Neural progenitor cell (in vitro differentiated cells): ENCODE measurements at regions not wholly inside any gene's neighbourhood (a gene's known extent, or its start where the extent isn't known, plus 50 kb on each side); places are given as distances from the start of the nearest gene placed in this dataset.

Experiments
- DNase-seq: peaks from one replicate; pipeline ENCODE4 v3.0.0-alpha.2; 2016; ENCODE audit warnings: low spot score
- H2AFZ ChIP-seq: fragments of 200-600 bp; sonication (generic); replicated peaks from 2 replicates; pipeline ENCODE4 v1.6.1; 2016; ENCODE audit warnings: antibody characterized with exemption
- H3F3A ChIP-seq: fragments of 200-600 bp; sonication (generic); 2 replicates; pipeline ENCODE4 v1.6.1; 2016; ENCODE audit warnings: antibody characterized with exemption, low read depth
- H3K27ac ChIP-seq: fragments of 200-600 bp; sonication (generic); 2 replicates; pipeline ENCODE4 v1.5.1; 2016; ENCODE audit warnings: mild to moderate bottlenecking
- H3K27me3 ChIP-seq: fragments of 200-600 bp; sonication (generic); 2 replicates; pipeline ENCODE4 v1.6.1; 2016; ENCODE audit warnings: mild to moderate bottlenecking, moderate library complexity
- H3K36me3 ChIP-seq: fragments of 200-600 bp; sonication (generic); 2 replicates; pipeline ENCODE4 v1.5.1; 2016
- H3K4me1 ChIP-seq: fragments of 200-600 bp; sonication (generic); 2 replicates; pipeline ENCODE4 v1.6.1; 2016; ENCODE audit warnings: mixed run types
- H3K4me2 ChIP-seq: fragments of 200-600 bp; sonication (generic); 2 replicates; pipeline ENCODE4 v1.6.1; 2016
- H3K4me3 ChIP-seq: fragments of 200-600 bp; sonication (generic); 2 replicates; pipeline ENCODE4 v1.5.1; 2016
- H3K79me2 ChIP-seq: fragments of 200-600 bp; sonication (generic); 2 replicates; pipeline ENCODE4 v1.6.1; 2016; ENCODE audit warnings: low read depth
- H3K9ac ChIP-seq: fragments of 200-600 bp; sonication (generic); 2 replicates; pipeline ENCODE4 v1.6.1; 2016
- H3K9me3 ChIP-seq: fragments of 200-600 bp; sonication (generic); 2 replicates; pipeline ENCODE4 v1.5.1; 2016; ENCODE audit warnings: low read depth
- H4K20me1 ChIP-seq: fragments of 200-600 bp; sonication (generic); 2 replicates; pipeline ENCODE4 v1.6.1; 2016; ENCODE audit warnings: low read depth
- H3K27ac Mint-ChIP-seq: 3 replicates; pipeline ENCODE4 v1.8.0; 2021; ENCODE audit warnings: mixed read lengths
- H3K27me3 Mint-ChIP-seq: 2 replicates; pipeline ENCODE4 v1.8.0; 2022; ENCODE audit warnings: low read depth, mild to moderate bottlenecking, inconsistent platforms, moderate library complexity, mixed read lengths; ENCODE audit not compliant: insufficient read depth
- H3K36me3 Mint-ChIP-seq: 3 replicates; pipeline ENCODE4 v1.8.0; 2021; ENCODE audit warnings: mixed read lengths
- H3K4me1 Mint-ChIP-seq: 3 replicates; pipeline ENCODE4 v1.8.0; 2021; ENCODE audit warnings: mixed read lengths
- H3K4me3 Mint-ChIP-seq: 3 replicates; pipeline ENCODE4 v1.8.0; 2021; ENCODE audit warnings: mild to moderate bottlenecking, moderate library complexity, mixed read lengths
- H3K9me3 Mint-ChIP-seq: 3 replicates; pipeline ENCODE4 v1.8.0; 2020; ENCODE audit warnings: mixed read lengths
- CTCF ChIP-seq: fragments of 200-600 bp; sonication (generic); IDR thresholded peaks from 2 replicates; pipeline ENCODE4 v1.5.1; 2017; ENCODE audit warnings: antibody characterized with exemption, mild to moderate bottlenecking
- EZH2 ChIP-seq: fragments of 200-600 bp; sonication (generic); IDR thresholded peaks from 2 replicates; pipeline ENCODE4 v1.6.1; 2017; ENCODE audit warnings: antibody characterized with exemption, mild to moderate bottlenecking, moderate library complexity
- EZH2phosphoT487 ChIP-seq: fragments of 200-600 bp; sonication (generic); IDR thresholded peaks from 2 replicates; pipeline ENCODE4 v1.6.1; 2017; ENCODE audit warnings: antibody characterized with exemption

- Mint-ChIP-seq H3K27ac (no peak overlapping the region), H3K4me3 (no peak overlapping the region), H3K9me3 (no peaks in the 10 kb centered on the region), H3K36me3 (no peaks in the 10 kb centered on the region), H3K4me1 (no peaks in the 10 kb centered on the region), H3K27me3 (no peaks in the 10 kb centered on the region)
- Histone ChIP-seq H3K4me2 (no peak overlapping the region), H3F3A (no peaks in the 10 kb centered on the region), H3K27ac (no peak overlapping the region), H2AFZ (no peak overlapping the region), H4K20me1 (no peaks in the 10 kb centered on the region), H3K4me1 (peaks cover 14% of the 10 kb centered on the region), H3K79me2 (no peaks in the 10 kb centered on the region), H3K4me3 (no peak overlapping the region), H3K36me3 (no peaks in the 10 kb centered on the region), H3K9ac (no peak overlapping the region), H3K27me3 (no peaks in the 10 kb centered on the region), H3K9me3 (no peaks in the 10 kb centered on the region)
- DNase-seq = no peak
- no peak for TF ChIP-seq CTCF
- TF ChIP-seq EZH2 = no peak
- no peak for TF ChIP-seq EZH2phosphoT487
Measured at GRCh38 chr3:181497358-181497757, 214.4 kb upstream of the SOX2 start.

- Mint-ChIP-seq H3K4me1 (no peaks in the 10 kb centered on the region), H3K27me3 (no peaks in the 10 kb centered on the region), H3K4me3 (no peak overlapping the region), H3K27ac (no peak overlapping the region), H3K36me3 (no peaks in the 10 kb centered on the region), H3K9me3 (no peaks in the 10 kb centered on the region)
- Histone ChIP-seq H2AFZ (no peak overlapping the region), H3K4me1 (peaks cover 14% of the 10 kb centered on the region), H3K27me3 (no peaks in the 10 kb centered on the region), H3K79me2 (no peaks in the 10 kb centered on the region), H3K4me2 (no peak overlapping the region), H3K27ac (no peak overlapping the region), H3F3A (no peaks in the 10 kb centered on the region), H3K4me3 (no peak overlapping the region), H3K36me3 (no peaks in the 10 kb centered on the region), H3K9ac (no peak overlapping the region), H4K20me1 (no peaks in the 10 kb centered on the region), H3K9me3 (no peaks in the 10 kb centered on the region)
- no peak for DNase-seq
- TF ChIP-seq EZH2phosphoT487 (no peak), EZH2 (no peak), CTCF (no peak)
Measured at GRCh38 chr3:181493423-181493822, 218.3 kb upstream of the SOX2 start.

- no peaks in the 10 kb centered on the region for H3K27me3 Mint-ChIP-seq
- no peaks in the 10 kb centered on the region for H3F3A ChIP-seq
- H3K4me1 Mint-ChIP-seq = peaks cover 3% of the 10 kb centered on the region
- H3K9me3 ChIP-seq = no peaks in the 10 kb centered on the region
- no peaks in the 10 kb centered on the region for H3K36me3 Mint-ChIP-seq
- H3K4me1 ChIP-seq = peaks cover 4% of the 10 kb centered on the region
- H3K79me2 ChIP-seq = no peaks in the 10 kb centered on the region
- H3K27ac Mint-ChIP-seq = no peak overlapping the region
- TF ChIP-seq EZH2phosphoT487 (no peak), CTCF (no peak), EZH2 (no peak)
- no peak overlapping the region for H3K4me3 Mint-ChIP-seq
- H3K36me3 ChIP-seq = no peaks in the 10 kb centered on the region
- no peak for DNase-seq
- H2AFZ ChIP-seq = no peak overlapping the region
- no peak overlapping the region for H3K4me2 ChIP-seq
- H3K9ac ChIP-seq = no peak overlapping the region
- H3K9me3 Mint-ChIP-seq = no peaks in the 10 kb centered on the region
- H4K20me1 ChIP-seq = no peaks in the 10 kb centered on the region
- no peak overlapping the region for H3K27ac ChIP-seq
- no peaks in the 10 kb centered on the region for H3K27me3 ChIP-seq
- no peak overlapping the region for H3K4me3 ChIP-seq
Measured at GRCh38 chr3:181488536-181488935, 223.2 kb upstream of the SOX2 start.
